Neutrophil (primary cell): ENCODE measurements at regions not wholly inside any gene's neighbourhood (a gene's known extent, or its start where the extent isn't known, plus 50 kb on each side); places are given as distances from the start of the nearest gene placed in this dataset.

Experiments
- H3K27ac ChIP-seq: fragments of 200-600 bp; sonication (generic); 2 replicates; pipeline ENCODE4 v1.5.1; 2016; ENCODE audit warnings: mild to moderate bottlenecking, moderate library complexity
- H3K27me3 ChIP-seq: fragments of 200-600 bp; sonication (generic); 2 replicates; pipeline ENCODE4 v1.6.0; 2016; ENCODE audit warnings: mild to moderate bottlenecking
- H3K36me3 ChIP-seq: fragments of 200-600 bp; sonication (generic); 2 replicates; pipeline ENCODE4 v1.5.1; 2017
- H3K4me1 ChIP-seq, 2 experiments: fragments of 200-600 bp in 1 of 2; sonication (generic) in 1 of 2; 1 replicate in 1 of 2; 2 replicates in 1 of 2; pipeline versions ENCODE4 v1.5.1 to v1.6.1; 2013 to 2016; ENCODE audit warnings: low read depth in 1 of 2, low read length in 1 of 2, mild to moderate bottlenecking in 1 of 2, moderate library complexity in 1 of 2; ENCODE audit not compliant: control insufficient read depth in 1 of 2, insufficient read depth in 1 of 2
- H3K4me3 ChIP-seq, 2 experiments: fragments of 200-600 bp in 1 of 2; sonication (generic) in 1 of 2; 1 replicate in 1 of 2; 2 replicates in 1 of 2; pipeline ENCODE4 v1.5.1; 2013 to 2016; ENCODE audit warnings: low read depth in 1 of 2, low read length in 1 of 2, mild to moderate bottlenecking in 1 of 2, moderate library complexity in 1 of 2
- H3K9me3 ChIP-seq: fragments of 200-600 bp; sonication (generic); 2 replicates; pipeline ENCODE4 v1.5.1; 2016
- TF ChIP-seq, protein P1 (sequence below): fragments of 200-600 bp; sonication (generic); IDR thresholded peaks from 2 replicates; pipeline ENCODE4 v1.5.1; 2016; ENCODE audit warnings: antibody characterized with exemption

DNA sequence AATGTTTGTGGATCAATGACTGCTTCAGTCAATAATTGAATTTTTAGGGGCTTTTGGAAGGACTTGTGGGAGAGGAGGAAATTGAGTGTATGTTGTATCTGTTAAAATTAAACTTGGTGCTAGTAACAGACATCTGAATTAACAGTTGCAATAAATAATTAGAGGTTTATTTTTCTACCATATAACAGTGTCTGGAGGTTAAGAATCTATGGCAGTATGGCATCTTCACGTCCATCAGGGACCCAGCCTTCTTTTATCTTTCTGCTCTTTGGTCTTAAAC lies 72.8 kb upstream of the HABP2 start:
- Histone ChIP-seq H3K27me3 (no peaks in the 10 kb centered on the region), H3K4me3 (no peak overlapping the region), H3K36me3 (no peaks in the 10 kb centered on the region), H3K4me1 (no peaks in the 10 kb centered on the region), H3K9me3 (no peaks in the 10 kb centered on the region), H3K27ac (no peak overlapping the region)
- TF ChIP-seq, protein P1, sequence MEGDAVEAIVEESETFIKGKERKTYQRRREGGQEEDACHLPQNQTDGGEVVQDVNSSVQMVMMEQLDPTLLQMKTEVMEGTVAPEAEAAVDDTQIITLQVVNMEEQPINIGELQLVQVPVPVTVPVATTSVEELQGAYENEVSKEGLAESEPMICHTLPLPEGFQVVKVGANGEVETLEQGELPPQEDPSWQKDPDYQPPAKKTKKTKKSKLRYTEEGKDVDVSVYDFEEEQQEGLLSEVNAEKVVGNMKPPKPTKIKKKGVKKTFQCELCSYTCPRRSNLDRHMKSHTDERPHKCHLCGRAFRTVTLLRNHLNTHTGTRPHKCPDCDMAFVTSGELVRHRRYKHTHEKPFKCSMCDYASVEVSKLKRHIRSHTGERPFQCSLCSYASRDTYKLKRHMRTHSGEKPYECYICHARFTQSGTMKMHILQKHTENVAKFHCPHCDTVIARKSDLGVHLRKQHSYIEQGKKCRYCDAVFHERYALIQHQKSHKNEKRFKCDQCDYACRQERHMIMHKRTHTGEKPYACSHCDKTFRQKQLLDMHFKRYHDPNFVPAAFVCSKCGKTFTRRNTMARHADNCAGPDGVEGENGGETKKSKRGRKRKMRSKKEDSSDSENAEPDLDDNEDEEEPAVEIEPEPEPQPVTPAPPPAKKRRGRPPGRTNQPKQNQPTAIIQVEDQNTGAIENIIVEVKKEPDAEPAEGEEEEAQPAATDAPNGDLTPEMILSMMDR, result no peak

DNA sequence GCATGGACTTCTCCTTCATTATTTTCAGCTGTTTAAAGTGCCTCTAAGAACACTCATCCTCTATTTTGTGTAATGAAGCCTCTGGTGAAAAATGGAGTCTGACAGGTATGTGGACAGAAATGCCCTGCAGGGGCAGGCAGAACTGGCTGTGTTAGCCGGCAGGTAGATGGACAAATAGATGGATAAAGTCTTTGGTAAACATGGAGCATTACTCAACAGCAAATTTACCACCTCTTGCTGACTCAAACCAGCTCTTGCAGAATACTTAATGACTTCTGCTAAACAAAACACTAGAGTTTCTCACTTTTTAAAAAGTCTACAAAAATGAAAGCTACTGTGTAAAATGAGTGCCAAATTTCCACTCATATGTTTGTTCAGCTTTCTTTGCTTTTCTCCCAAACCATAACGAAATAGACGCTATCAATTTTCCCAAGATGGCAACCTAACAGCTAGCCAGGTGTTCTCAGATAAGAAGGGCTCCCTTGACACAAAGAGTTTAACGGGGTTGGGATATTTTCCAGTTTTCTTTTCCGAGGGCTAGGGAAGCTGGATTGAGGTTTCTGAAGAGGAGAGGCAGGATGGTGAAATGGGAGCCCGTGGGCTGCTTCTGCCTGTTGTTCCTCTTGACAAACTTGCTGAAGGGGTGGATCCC lies 71.9 kb upstream of the HABP2 start:
- Histone ChIP-seq H3K9me3 (no peaks in the 10 kb centered on the region), H3K27me3 (no peaks in the 10 kb centered on the region), H3K36me3 (no peaks in the 10 kb centered on the region), H3K4me3 (no peak overlapping the region), H3K4me1 (no peaks in the 10 kb centered on the region), H3K27ac (no peak overlapping the region)
- TF ChIP-seq, protein P1, result no peak

DNA sequence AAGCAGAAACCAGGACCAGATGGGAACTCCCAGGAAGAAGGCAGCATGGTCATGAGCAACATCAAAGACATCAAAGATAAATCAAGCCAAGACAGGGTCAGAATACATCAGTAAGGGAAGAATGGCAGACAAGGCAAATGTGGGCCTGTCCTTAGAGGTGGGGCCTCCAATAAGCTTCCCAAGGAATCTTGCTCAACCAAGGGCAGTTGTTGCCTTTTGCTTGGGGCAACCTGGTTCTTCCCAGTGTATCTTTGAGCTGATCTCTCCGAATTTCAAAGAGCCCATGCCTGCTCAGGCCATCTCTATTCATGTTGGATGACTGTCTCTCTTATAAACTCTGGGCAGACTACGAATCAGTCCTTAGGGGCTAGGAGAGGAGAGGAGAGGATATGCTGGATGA lies 68.4 kb upstream of the HABP2 start:
- H3K27me3 ChIP-seq, result no peaks in the 10 kb centered on the region
- no peak overlapping the region for H3K4me3 ChIP-seq
- no peaks in the 10 kb centered on the region for H3K4me1 ChIP-seq
- no peaks in the 10 kb centered on the region for H3K9me3 ChIP-seq
- TF ChIP-seq, protein P1, result no peak
- no peak overlapping the region for H3K27ac ChIP-seq
- H3K36me3 ChIP-seq, result no peaks in the 10 kb centered on the region

DNA sequence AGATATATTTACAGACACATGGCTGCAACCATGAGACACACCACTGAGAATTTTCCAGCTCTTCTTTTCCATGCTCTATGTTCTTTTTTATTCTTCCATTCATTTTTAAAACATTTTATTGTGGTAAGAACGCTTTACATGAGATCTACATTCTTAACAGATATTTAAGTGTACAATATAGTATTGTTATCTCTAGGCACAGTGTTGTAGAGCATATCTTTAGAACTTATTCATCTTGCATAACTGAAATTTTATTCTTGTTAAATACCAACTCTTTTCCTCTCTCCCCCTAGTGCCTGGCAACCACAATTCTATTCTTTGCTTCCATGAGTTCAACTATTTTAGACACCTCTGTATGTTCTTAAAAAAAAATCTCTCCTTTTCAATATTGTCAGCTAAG lies 67.1 kb upstream of the HABP2 start:
- TF ChIP-seq, protein P1, result no peak
- Histone ChIP-seq H3K4me1 (no peaks in the 10 kb centered on the region), H3K27ac (no peak overlapping the region), H3K36me3 (no peaks in the 10 kb centered on the region), H3K27me3 (no peaks in the 10 kb centered on the region), H3K4me3 (no peak overlapping the region), H3K9me3 (no peaks in the 10 kb centered on the region)

DNA sequence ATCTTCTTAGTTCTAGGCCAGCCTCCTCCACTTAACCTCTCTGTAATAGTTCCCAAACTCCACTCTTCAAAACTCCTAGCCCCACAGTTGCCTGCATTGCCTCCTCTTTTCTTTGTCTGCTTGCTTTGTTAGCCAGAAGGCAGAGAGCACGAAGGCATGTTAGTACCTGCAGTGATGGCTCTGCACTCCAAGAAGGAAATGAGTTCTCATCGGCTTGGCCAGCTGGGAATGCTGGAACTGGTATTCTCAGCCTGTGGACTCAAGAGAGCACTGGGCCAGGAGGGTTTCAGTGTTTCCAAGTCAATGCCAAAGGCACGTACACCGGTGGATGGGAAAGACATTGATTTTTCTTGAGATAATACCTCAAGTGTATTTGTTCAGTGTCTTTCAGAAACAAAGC lies 66.3 kb upstream of the HABP2 start:
- no peak overlapping the region for H3K27ac ChIP-seq
- no peaks in the 10 kb centered on the region for H3K4me1 ChIP-seq
- TF ChIP-seq, protein P1, result no peak
- no peaks in the 10 kb centered on the region for H3K36me3 ChIP-seq
- H3K27me3 ChIP-seq, result no peaks in the 10 kb centered on the region
- no peaks in the 10 kb centered on the region for H3K9me3 ChIP-seq
- H3K4me3 ChIP-seq, result no peak overlapping the region

DNA sequence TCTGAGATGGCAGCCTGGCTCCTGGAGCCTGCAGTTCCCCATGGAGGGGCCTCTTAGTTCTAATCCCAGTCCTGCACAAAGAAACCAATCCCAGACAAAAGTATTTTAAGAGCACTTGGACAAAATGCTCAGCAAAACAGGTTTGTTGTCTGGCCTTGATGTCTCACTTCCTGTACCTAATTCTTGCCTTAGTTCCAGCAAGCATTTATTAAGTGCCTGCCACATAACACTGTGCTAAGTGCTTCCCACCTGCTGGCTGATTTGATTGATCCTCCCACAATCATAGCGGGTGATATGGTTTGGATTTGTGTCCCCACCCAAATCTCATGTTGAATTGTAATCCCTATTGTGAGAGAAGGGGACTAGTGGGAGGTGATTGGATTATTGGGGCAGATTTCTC lies 65.7 kb upstream of the HABP2 start:
- TF ChIP-seq, protein P1, result no peak
- no peak overlapping the region for H3K27ac ChIP-seq
- no peaks in the 10 kb centered on the region for H3K4me1 ChIP-seq

More for the DNA sequence above, 65.7 kb upstream of the HABP2 start:
- Histone ChIP-seq H3K9me3 (no peaks in the 10 kb centered on the region), H3K27me3 (no peaks in the 10 kb centered on the region), H3K4me3 (no peak overlapping the region), H3K36me3 (no peaks in the 10 kb centered on the region)
